Transverse colon (tissue), 4 donors: ENCODE measurements at regions not wholly inside any gene's neighbourhood (a gene's known extent, or its start where the extent isn't known, plus 50 kb on each side); places are given as distances from the start of the nearest gene placed in this dataset.

Experiments
- CTCF ChIP-seq, 5 experiments: fragments of 200-600 bp in 3 of 5; fragments of 450-650 bp in 2 of 5; sonication (generic) in 3 of 5; IDR thresholded peaks; 1 replicate in 2 of 5; 2 replicates in 3 of 5; pipeline ENCODE4 v1.5.1; 2016 to 2017; ENCODE audit warnings: antibody characterized with exemption in 5 of 5, inconsistent platforms in 3 of 5, mild to moderate bottlenecking in 2 of 5, moderate library complexity in 1 of 5
- EP300 ChIP-seq: sonication (generic); formaldehyde crosslinking; IDR thresholded peaks from one replicate; pipeline ENCODE4 v1.6.1; 2017; ENCODE audit warnings: antibody characterized with exemption, low read depth
- POLR2A ChIP-seq: fragments of 450-650 bp; IDR thresholded peaks from one replicate; pipeline ENCODE4 v1.6.1; 2016; ENCODE audit warnings: antibody characterized with exemption, mild to moderate bottlenecking, moderate library complexity
- POLR2AphosphoS5 ChIP-seq, 3 donors: sonication (generic); formaldehyde crosslinking; IDR thresholded peaks; one replicate each; pipeline ENCODE4 v1.6.1; 2016; ENCODE audit warnings: antibody characterized with exemption in 3 of 3

- no peak for TF ChIP-seq POLR2A
- TF ChIP-seq EP300, result no peak
- TF ChIP-seq CTCF (IDR thresholded peaks at IDR 0.05), result no peak
- TF ChIP-seq POLR2AphosphoS5 (IDR thresholded peaks at IDR 0.05), result no peak
These were observed 153.2 kb upstream of the HMCN1 start for GRCh38 chr1:185581020-185581419.
